ENCODE measurements at regions not wholly inside any gene's neighbourhood (a gene's known extent, or its start where the extent isn't known, plus 50 kb on each side); places are given as distances from the start of the nearest gene placed in this dataset.
A peak's percentile ranks its signal among the peaks of the same experiment; 100 is the strongest.

- TF ChIP-seq UBTF (CRISPR knock-in tag; IDR thresholded peaks at IDR 0.05) (peak; percentile 54; the same call in 1 of the 2 replicates), POGZ (CRISPR knock-in tag; IDR thresholded peaks at IDR 0.05) (no peak), NFYB (CRISPR knock-in tag; IDR thresholded peaks at IDR 0.05) (peak; percentile 12; the same call in 1 of the 2 replicates), ZNF652 (CRISPR knock-in tag; IDR thresholded peaks at IDR 0.05; ENCODE audit: borderline replicate concordance, low read depth) (no peak), TERF1 (CRISPR knock-in tag; IDR thresholded peaks at IDR 0.05) (no peak), ZNF331 (CRISPR knock-in tag; IDR thresholded peaks at IDR 0.05) (peak; percentile 44; the same call in 1 of the 2 replicates), ZFP37 (CRISPR knock-in tag; IDR thresholded peaks at IDR 0.05; ENCODE audit: borderline replicate concordance) (no peak), PCBP2 (optimal IDR thresholded peaks at IDR 0.05; ENCODE audit: low read depth, low read length, poor library complexity, severe bottlenecking) (no peak), TFDP2 (CRISPR knock-in tag; IDR thresholded peaks at IDR 0.05) (no peak), SALL1 (CRISPR knock-in tag; IDR thresholded peaks at IDR 0.05) (peak; percentile 50; the same call in 1 of the 2 replicates), E2F5 (CRISPR knock-in tag; conservative IDR thresholded peaks at IDR 0.05) (no peak), SCMH1 (CRISPR knock-in tag; IDR thresholded peaks at IDR 0.05; ENCODE audit: borderline replicate concordance) (no peak), FLYWCH1 (CRISPR knock-in tag; IDR thresholded peaks at IDR 0.05) (no peak), CCDC6 (CRISPR knock-in tag; IDR thresholded peaks at IDR 0.05) (no peak; the same call in 1 of the 2 replicates), ZNF644 (CRISPR knock-in tag; IDR thresholded peaks at IDR 0.05; ENCODE audit: low read depth) (0 out of 2 replicates have a peak, but pooled peaks have one; percentile 46), E2F2 (CRISPR knock-in tag; IDR thresholded peaks at IDR 0.05; ENCODE audit: borderline replicate concordance) (0 out of 2 replicates have a peak, but pooled peaks have one; percentile 22), ZNF263 (CRISPR knock-in tag; IDR thresholded peaks at IDR 0.05) (no peak)
- TF ChIP-seq, protein P1, sequence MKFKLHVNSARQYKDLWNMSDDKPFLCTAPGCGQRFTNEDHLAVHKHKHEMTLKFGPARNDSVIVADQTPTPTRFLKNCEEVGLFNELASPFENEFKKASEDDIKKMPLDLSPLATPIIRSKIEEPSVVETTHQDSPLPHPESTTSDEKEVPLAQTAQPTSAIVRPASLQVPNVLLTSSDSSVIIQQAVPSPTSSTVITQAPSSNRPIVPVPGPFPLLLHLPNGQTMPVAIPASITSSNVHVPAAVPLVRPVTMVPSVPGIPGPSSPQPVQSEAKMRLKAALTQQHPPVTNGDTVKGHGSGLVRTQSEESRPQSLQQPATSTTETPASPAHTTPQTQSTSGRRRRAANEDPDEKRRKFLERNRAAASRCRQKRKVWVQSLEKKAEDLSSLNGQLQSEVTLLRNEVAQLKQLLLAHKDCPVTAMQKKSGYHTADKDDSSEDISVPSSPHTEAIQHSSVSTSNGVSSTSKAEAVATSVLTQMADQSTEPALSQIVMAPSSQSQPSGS (CRISPR knock-in tag; IDR thresholded peaks at IDR 0.05): no peak
- TF ChIP-seq, protein P2, sequence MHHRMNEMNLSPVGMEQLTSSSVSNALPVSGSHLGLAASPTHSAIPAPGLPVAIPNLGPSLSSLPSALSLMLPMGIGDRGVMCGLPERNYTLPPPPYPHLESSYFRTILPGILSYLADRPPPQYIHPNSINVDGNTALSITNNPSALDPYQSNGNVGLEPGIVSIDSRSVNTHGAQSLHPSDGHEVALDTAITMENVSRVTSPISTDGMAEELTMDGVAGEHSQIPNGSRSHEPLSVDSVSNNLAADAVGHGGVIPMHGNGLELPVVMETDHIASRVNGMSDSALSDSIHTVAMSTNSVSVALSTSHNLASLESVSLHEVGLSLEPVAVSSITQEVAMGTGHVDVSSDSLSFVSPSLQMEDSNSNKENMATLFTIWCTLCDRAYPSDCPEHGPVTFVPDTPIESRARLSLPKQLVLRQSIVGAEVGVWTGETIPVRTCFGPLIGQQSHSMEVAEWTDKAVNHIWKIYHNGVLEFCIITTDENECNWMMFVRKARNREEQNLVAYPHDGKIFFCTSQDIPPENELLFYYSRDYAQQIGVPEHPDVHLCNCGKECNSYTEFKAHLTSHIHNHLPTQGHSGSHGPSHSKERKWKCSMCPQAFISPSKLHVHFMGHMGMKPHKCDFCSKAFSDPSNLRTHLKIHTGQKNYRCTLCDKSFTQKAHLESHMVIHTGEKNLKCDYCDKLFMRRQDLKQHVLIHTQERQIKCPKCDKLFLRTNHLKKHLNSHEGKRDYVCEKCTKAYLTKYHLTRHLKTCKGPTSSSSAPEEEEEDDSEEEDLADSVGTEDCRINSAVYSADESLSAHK (CRISPR knock-in tag; IDR thresholded peaks at IDR 0.05; ENCODE audit: borderline replicate concordance): no peak
These were observed 101.3 kb upstream of the SULF2 start (continued) for GRCh38 chr20:47886454-47887041.
